Stimulated activated CD4-positive, alpha-beta T cell treated with anti-CD3 and anti-CD28 coated beads, Interleukin-2, amount 100 ng/mL, for 4 hours (primary cell): ENCODE measurements at regions not wholly inside any gene's neighbourhood (a gene's known extent, or its start where the extent isn't known, plus 50 kb on each side); places are given as distances from the start of the nearest gene placed in this dataset.

Experiments used
- DNase-seq: peaks from one replicate; pipeline ENCODE4 v3.0.0-alpha.2; 2020; ENCODE audit warnings: low read depth

DNA sequence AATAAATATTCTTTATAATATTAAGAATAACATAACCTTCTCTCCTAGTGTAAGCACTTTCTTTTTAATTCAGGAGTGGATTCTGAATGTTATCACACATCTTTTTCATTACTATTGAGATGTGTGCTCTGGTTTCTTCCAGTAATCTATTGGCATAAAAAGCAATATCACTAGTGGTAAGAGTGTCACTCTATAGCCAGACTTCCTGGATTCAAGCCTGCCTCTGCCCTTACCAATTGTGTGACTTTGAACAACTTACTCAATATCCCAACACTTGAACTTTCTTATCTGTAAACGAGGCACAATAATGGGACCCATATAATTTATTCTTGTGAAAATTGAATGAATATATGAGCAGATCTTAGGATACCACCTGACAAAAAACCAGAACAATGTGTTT is 71.0 kb downstream of the SEM1 start:
- DNase-seq, result no peak

- no peak for DNase-seq
These were observed 72.1 kb downstream of the SEM1 start for GRCh38 chr7:96637522-96637921.

GRCh38 chr7:96636979-96637378 is 72.7 kb downstream of the SEM1 start:
- no peak for DNase-seq

- DNase-seq, result no peak
These were observed 73.2 kb downstream of the SEM1 start for GRCh38 chr7:96636342-96636860.

- no peak for DNase-seq
These were observed 79.8 kb downstream of the SEM1 start for GRCh38 chr7:96629884-96630283.

GRCh38 chr7:96624954-96625353 is 84.7 kb downstream of the SEM1 start:
- no peak for DNase-seq

DNA sequence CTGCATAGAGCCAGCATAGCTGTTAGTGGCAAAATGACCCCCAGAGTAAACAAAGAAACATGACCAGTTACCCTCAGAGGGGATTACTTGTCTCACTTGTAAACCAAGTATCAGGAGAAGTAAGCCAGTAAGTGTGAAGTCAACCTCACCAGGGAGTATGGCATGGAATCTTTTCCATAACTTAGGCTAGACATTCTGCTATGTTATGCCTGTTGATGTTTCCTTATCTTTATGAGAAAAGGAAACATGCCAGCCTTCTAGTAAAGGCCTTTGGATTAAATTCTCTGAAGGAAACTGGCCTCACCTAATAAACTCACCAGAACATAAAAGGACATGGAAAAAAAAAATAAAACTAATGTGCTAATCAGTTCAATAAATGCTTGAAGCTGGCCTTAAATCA is 87.7 kb downstream of the SEM1 start:
- DNase-seq, result no peak

- no peak for DNase-seq
These were observed 95.3 kb downstream of the SEM1 start for GRCh38 chr7:96614154-96614867.

DNA sequence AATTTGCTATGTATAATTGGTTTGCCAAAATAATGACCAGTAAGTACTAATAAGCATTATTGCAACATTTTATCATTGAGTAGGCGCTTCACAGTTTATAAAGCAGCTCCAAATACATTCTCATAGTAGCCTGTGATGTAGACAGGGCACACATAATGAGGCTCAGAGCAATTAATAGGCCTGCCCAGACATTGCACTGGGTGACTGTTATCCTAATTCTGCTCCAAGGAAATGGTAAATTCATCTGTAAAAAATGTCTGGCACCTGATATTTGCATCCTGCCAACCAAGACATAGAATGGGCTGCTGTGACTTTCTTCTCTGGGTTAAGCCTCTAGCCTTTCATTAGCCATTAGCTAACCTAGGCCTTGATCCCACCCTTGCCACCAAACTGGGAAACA is 97.6 kb downstream of the SEM1 start:
- DNase-seq, result no peak

DNA sequence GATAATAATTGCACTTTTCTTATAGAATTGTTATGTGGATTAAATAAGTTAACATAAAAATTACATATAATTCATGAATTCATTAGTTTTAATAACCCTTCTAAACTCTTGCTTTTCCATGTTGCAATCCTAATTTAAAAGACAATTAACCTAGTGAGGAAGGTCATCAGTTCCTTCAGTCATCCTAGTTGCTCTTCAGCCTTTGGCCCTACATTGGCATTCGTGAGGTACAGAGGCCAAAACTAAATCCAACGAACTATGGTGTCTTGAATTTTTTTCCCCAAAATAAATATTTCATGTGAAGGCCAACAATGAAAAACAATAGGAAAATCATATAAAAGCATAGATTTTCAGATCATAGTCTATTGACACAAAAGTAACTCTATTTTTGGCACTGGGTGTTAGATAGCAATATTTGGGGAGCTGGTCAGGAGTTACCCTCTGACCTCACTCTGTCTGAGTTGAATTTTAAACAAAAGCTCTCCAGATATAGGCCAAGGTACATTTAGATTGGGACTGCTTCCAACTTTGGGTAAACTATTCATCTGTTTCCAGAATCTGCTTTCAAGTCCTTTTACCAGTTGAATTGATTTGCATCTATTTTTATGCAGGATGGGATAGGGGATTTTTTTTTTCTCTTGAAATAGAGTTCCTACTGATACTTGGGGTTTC is 104.5 kb downstream of the SEM1 start:
- DNase-seq, result no peak

- DNase-seq, result no peak
These were observed 110.2 kb downstream of the SEM1 start for GRCh38 chr7:96599288-96599936.

DNA sequence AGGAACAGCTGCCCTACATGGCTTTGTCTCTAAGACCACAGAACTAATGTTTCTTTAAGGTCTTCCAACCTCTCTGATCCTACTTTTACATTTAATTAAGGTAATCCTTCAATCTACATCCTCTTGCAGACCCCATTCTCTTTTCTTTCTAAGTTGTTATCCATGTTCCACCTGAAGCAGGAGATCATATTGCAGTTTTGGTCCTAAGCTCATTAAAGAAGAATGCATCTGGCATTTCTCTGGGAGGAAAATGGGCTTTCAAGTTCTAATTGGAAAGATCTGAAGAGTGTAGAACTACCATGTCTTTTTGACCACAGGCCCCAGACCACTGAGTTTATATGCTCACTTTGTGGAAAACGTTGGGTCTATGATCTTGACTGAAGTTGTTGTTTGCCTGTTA is 111.2 kb downstream of the SEM1 start:
- no peak for DNase-seq

DNA sequence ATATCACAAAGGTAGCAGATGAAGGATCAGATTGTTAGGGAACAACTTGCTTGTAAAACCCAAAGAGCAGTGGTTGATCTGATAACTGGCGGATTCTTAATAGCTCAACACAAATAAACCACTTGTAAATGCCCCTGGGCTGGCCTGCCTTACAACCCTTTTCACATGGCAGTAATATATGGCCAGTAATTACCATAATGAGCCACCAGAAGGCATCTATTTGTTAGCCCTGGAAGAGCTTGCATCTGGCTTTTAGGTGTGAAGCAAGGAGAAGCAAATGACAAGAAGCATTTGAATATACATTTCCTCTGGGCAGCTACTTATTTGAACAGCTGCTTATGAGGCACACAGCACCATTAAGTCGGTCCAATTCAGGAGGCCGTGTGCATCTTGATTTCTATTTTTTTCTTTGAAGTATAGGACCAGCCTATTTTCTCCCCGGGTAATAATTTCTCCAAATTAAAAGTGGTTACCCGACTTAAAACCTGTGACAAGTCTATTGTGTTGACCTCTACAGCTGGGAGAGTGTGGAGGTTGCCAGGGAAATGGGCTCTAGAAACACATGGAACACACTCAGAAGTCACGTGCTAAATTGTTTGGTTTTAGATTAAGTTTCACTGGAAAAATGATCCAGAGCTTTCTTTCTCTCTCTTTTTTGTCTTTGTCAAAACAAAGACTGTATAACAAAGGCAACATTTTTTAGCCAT is 113.4 kb downstream of the SEM1 start:
- DNase-seq, result no peak

- DNase-seq, result no peak
These were observed 117.6 kb downstream of the SEM1 start for GRCh38 chr7:96591900-96592676.

DNA sequence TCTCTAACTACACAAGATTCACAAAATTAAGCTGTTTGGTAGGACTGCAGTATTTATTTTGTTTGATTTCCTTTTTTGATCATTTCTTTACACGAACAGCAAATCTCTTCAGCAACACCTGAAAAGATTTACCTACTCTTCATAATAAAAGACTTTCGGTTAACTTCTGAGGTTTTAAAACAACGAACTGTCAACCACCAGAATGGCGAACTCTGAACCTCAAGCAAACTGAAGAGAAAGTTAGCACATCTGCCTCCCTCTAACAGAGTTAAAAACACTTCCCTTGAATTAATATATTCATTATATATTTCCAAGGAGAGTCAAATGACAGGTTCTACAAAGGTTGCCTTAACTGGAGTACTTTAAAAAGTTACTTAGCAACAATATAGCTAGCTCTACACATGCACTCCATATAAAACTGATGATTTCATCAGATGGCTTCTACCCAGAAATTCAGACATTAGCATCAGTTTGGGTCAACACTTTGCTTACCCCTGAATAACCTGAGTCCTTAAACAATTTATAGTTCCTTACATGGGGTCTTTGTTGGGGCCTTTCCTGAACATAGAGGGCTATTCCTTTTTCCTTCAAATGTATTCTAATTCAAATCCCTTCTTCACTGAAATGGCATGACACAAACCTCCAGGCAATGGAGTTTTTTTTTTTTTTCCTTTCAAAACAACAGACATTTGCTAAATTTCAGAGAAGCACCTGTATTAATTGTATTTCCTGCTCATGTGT is 118.3 kb downstream of the SEM1 start:
- DNase-seq, result no peak

DNA sequence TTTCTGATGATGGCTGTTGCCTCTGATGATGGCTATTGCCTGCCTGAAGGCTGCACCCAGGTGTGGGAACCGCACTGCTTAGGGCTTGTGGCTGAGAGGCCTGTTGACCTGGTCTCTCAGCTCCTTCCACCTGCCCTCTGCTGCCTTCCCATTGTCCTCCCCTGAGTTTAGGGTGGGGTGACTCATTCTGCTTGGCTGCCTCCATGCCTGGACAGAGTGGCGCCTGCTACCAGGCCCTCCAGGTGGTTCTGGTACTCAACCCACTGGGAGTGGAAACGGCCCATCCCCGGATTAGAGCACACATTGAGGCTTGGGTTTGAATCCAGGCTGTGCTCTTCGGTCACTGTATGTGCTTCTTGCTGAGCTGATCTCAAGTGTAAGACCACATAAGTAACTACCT is 120.6 kb downstream of the SEM1 start:
- no peak for DNase-seq

DNA sequence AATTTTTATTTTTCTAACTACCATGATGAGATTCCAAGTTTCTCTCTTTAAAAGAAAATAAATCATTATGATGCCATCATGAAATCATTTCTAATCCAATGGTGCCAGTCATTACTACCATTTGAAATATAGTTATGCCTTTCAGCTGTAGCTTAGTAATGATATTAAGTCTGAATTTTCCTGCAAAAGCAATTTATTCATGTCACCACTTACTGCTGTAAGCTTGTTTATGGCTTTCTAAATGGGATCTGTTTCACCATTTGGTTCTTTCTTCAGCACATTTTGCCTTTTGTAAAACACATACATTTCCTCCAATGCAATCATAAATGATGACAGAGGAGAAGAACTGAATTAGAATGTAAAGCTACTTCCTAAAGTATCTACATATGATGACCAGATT is 130.5 kb downstream of the SEM1 start:
- no peak for DNase-seq

DNA sequence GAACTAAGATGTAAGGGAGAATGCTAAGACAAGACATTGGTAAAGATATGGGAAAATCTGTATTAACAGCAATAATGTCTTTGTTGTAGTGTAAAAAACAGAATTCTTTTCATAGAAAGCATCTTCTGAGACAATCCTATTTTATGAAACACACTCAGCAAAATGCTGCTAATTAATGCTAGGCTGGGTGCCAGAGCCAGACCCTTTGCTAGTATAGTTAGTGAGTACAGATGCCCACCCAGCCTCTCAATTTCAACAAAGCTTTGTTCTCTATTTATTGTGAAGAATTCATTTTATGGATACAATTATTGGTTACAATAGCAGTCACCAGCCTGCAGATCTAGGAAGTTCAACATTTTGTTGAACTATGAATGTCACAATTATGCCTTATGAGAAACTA is 131.0 kb downstream of the SEM1 start:
- DNase-seq, result no peak

DNA sequence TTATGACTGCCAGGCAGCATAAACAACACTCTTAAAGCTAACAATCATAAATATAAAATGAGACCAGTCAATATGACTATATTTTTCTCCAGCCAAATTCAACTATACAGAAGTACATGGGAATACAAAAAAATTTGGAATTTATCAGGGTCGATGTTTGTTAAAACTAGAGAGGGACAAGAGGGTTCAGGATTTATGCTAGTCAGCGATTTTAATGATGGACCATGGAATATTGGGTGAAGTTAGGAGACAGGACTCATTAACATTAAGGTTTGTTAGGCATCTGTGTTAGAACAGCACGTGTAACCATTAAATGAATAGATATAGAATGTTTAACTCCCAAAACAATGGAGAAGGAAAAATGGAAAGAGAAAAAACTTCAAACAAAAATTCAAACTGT is 146.2 kb downstream of the SEM1 start:
- DNase-seq, result no peak

DNA sequence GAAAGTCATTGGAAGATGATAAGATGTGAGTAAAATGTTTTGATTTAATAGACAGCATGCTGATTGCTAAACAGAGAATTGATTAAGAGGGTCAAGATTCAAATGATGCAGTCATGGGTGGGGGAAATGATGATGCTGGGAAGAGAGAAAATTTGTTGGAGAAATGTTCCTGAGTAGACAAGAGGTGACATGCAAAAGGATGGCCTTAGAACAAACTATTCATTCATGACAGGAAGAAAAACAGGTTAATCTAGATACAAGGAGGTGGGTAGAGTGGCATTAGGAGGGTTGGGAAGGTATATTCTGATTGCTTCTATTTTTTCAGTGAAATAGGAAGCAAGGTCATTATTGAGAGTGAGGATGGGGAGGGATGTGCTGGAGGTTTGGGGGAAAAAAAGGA is 146.7 kb downstream of the SEM1 start:
- DNase-seq, result no peak

GRCh38 chr7:96562458-96562857 is 147.2 kb downstream of the SEM1 start:
- no peak for DNase-seq
